ENCODE measurements at regions not wholly inside any gene's neighbourhood (a gene's known extent, or its start where the extent isn't known, plus 50 kb on each side); places are given as distances from the start of the nearest gene placed in this dataset.

DNA sequence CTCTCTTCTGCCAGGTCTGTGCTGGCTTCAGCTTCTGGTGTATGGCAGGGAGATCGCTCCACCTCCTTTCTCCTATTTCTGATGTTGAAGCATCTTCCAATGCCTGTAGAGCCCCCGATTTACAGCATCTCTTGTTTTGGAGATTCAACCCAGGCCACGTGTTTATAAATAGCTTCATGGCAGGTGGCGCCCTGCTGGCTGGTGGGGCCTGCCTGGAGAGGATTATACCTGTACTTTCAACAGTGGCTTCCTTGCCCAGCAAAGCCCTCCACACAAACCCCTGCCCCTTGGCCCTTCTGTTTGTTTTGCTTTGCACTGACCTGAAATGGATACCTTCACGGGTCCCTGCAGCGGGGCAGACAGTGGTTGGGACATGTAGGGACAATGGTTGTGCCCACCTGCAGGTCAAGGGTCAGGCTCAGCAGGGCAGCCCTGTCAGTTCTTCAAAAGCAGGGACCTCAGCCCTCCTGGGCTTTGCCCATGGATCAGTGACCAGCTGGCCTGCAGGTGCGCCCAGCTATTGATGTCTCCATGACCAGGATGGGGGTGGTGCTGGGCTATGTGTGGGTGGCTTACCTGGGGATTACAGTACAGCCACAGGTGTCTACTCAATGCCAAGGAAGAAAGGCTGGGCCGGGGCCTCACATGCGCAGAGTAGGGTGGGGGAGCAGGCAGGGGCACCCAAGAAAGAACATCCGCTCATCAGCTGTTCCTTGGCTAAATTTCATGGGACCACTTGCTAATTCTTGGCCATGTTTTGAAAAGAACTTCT is 112.7 kb upstream of the PRR23C start:
- TF ChIP-seq, protein P1, sequence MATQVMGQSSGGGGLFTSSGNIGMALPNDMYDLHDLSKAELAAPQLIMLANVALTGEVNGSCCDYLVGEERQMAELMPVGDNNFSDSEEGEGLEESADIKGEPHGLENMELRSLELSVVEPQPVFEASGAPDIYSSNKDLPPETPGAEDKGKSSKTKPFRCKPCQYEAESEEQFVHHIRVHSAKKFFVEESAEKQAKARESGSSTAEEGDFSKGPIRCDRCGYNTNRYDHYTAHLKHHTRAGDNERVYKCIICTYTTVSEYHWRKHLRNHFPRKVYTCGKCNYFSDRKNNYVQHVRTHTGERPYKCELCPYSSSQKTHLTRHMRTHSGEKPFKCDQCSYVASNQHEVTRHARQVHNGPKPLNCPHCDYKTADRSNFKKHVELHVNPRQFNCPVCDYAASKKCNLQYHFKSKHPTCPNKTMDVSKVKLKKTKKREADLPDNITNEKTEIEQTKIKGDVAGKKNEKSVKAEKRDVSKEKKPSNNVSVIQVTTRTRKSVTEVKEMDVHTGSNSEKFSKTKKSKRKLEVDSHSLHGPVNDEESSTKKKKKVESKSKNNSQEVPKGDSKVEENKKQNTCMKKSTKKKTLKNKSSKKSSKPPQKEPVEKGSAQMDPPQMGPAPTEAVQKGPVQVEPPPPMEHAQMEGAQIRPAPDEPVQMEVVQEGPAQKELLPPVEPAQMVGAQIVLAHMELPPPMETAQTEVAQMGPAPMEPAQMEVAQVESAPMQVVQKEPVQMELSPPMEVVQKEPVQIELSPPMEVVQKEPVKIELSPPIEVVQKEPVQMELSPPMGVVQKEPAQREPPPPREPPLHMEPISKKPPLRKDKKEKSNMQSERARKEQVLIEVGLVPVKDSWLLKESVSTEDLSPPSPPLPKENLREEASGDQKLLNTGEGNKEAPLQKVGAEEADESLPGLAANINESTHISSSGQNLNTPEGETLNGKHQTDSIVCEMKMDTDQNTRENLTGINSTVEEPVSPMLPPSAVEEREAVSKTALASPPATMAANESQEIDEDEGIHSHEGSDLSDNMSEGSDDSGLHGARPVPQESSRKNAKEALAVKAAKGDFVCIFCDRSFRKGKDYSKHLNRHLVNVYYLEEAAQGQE (IDR thresholded peaks at IDR 0.05; ENCODE audit: insufficient read depth in 1 of 2, low read depth in 2 of 2, low read length in 2 of 2) = no peak
- TF ChIP-seq FOXP2 (optimal IDR thresholded peaks at IDR 0.05; ENCODE audit: borderline replicate concordance, extremely low read depth, extremely low read length, insufficient read depth) (no peak), TAF1 (IDR thresholded peaks at IDR 0.05; ENCODE audit: borderline replicate concordance, insufficient read depth, low read length) (no peak), POLR2AphosphoS5 (IDR thresholded peaks at IDR 0.05; ENCODE audit: low read depth, low read length) (no peak), SIN3A (IDR thresholded peaks at IDR 0.05; ENCODE audit: borderline replicate concordance, insufficient read depth, low read length) (no peak)

- TF ChIP-seq SIN3A (IDR thresholded peaks at IDR 0.05; ENCODE audit: borderline replicate concordance, insufficient read depth, low read length) = no peak
- TF ChIP-seq, protein P1 (IDR thresholded peaks at IDR 0.05; ENCODE audit: insufficient read depth in 1 of 2, low read depth in 2 of 2, low read length in 2 of 2) = no peak
- TF ChIP-seq FOXP2 (optimal IDR thresholded peaks at IDR 0.05; ENCODE audit: borderline replicate concordance, extremely low read depth, extremely low read length, insufficient read depth) = no peak
- TF ChIP-seq TAF1 (IDR thresholded peaks at IDR 0.05; ENCODE audit: borderline replicate concordance, insufficient read depth, low read length) = no peak
- no peak for TF ChIP-seq POLR2AphosphoS5 (IDR thresholded peaks at IDR 0.05; ENCODE audit: low read depth, low read length)
These were observed 114.7 kb upstream of the PRR23C start for GRCh38 chr3:139159356-139159755.

DNA sequence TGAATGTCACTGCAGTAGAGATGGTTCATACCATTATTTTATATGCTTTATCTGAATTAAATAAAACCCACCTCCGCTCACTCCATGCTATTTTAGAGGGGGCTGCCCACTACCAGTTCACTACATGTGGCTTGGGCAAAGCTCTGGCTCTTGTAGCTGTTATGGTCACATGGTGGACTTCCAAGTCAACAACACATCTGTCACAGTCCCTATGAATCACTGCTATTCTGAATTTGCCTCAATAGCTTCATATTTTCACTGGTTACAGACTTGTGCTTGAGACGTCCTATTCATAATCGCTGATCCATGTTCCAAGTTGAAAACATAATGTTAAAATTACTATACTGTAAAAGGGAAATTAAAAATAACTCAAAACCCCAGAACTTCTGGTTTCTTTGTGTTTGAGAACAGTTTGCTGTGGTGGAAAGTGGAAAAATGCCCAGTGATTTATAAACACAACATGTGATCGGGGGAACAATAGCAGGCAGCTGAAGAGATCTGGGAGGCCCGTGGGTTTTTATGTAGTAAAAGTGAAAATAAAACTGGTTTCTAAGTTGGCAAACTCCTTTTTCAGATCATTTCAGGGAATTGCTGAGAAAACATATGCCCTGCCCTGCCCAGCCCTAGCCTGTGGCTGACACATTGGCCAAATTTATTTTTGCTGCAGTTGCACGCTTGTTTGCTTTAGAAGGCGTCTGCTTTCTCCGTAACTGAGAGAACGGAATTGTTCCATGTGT is 128.8 kb upstream of the PRR23C start:
- TF ChIP-seq POLR2AphosphoS5 (IDR thresholded peaks at IDR 0.05; ENCODE audit: low read depth, low read length) = no peak

GRCh38 chr3:139180489-139180888 is 135.8 kb upstream of the PRR23C start:
- TF ChIP-seq FOXP2 (optimal IDR thresholded peaks at IDR 0.05; ENCODE audit: borderline replicate concordance, extremely low read depth, extremely low read length, insufficient read depth) (no peak), POLR2AphosphoS5 (IDR thresholded peaks at IDR 0.05; ENCODE audit: low read depth, low read length) (no peak), SIN3A (IDR thresholded peaks at IDR 0.05; ENCODE audit: borderline replicate concordance, insufficient read depth, low read length) (no peak), TAF1 (IDR thresholded peaks at IDR 0.05; ENCODE audit: borderline replicate concordance, insufficient read depth, low read length) (no peak)
- TF ChIP-seq, protein P1 (IDR thresholded peaks at IDR 0.05; ENCODE audit: insufficient read depth in 1 of 2, low read depth in 2 of 2, low read length in 2 of 2) = no peak

- TF ChIP-seq FOXP2 (optimal IDR thresholded peaks at IDR 0.05; ENCODE audit: borderline replicate concordance, extremely low read depth, extremely low read length, insufficient read depth) = no peak
- TF ChIP-seq TAF1 (IDR thresholded peaks at IDR 0.05; ENCODE audit: borderline replicate concordance, insufficient read depth, low read length) = no peak
- TF ChIP-seq POLR2AphosphoS5 (IDR thresholded peaks at IDR 0.05; ENCODE audit: low read depth, low read length) = no peak
- TF ChIP-seq SIN3A (IDR thresholded peaks at IDR 0.05; ENCODE audit: borderline replicate concordance, insufficient read depth, low read length) = no peak
- TF ChIP-seq, protein P1 (IDR thresholded peaks at IDR 0.05; ENCODE audit: insufficient read depth in 1 of 2, low read depth in 2 of 2, low read length in 2 of 2) = no peak
These were observed 137.5 kb upstream of the PRR23C start for GRCh38 chr3:139182143-139182542.
